Body of pancreas (tissue), 4 donors: ENCODE measurements at regions not wholly inside any gene's neighbourhood (a gene's known extent, or its start where the extent isn't known, plus 50 kb on each side); places are given as distances from the start of the nearest gene placed in this dataset.

Experiments
- CTCF ChIP-seq, 7 experiments: fragments of 450-650 bp in 4 of 7; fragments of 200-600 bp in 3 of 7; sonication (generic) in 3 of 7; IDR thresholded peaks; one replicate each; pipeline ENCODE4 v1.5.1; 2016 to 2019; ENCODE audit warnings: antibody characterized with exemption in 7 of 7
- POLR2A ChIP-seq, 3 donors: fragments of 450-650 bp; IDR thresholded peaks; one replicate each; pipeline ENCODE4 v1.6.1; 2016; ENCODE audit warnings: antibody characterized with exemption in 3 of 3, mild to moderate bottlenecking in 2 of 3

DNA sequence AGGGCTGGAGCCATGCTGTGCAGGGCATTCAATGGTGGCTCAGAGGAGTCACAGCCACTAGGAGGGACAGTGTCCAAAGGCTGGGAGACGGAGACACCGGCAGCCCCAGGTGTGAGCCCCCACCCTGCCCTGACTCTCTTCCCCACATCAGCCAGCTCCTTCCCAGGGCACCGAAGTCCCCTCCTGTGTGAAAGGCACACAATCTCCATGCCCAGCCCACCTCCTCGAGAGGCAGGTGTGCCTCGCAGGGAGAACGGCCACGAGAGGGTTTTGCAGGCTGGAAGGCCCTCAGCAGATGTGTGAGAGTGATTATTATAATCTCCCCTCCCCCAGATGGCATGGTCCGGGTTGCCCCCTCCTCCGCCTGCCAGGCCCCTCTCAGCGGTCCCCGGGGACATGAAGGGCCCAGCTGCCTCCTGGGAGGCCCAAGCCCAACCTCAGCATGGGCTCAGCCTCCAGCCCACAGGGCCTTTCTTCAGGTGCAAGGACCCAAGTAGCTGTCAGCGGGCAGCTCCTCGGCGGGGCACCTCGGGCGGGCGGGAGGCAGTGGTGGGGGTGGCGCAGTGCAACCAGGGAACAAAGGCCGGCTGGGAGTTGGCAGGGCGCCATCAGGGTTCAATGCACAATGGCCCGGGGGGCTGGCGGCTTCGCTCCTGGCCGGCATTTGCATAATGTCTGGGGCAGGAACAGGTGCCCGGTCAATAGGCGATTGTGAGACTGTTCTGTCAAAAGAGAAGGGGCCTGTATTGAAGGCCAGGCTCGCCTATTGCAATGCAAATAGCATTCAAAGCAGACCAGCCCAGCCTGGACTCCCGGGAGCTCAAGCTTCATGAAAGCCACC, 155.3 kb upstream of the ZMIZ1 start:
- TF ChIP-seq POLR2A (IDR thresholded peaks at IDR 0.05), result no peak
- TF ChIP-seq CTCF (IDR thresholded peaks at IDR 0.05), result no peak
